HG03097 (cell line): ENCODE measurements at regions not wholly inside any gene's neighbourhood (a gene's known extent, or its start where the extent isn't known, plus 50 kb on each side); places are given as distances from the start of the nearest gene placed in this dataset.
"Not testable (repeated sequence)": the region's sequence is repeated elsewhere in the genome, so short reads cannot be mapped to it uniquely, and the experiment has no call there.

ENCODE experiments used
- ATAC-seq: cut with Tn5 transposase; IDR thresholded peaks from one replicate; pipeline ENCODE4 v1.9.1; 2021; ENCODE audit not compliant: unreplicated experiment, low FRiP score

DNA sequence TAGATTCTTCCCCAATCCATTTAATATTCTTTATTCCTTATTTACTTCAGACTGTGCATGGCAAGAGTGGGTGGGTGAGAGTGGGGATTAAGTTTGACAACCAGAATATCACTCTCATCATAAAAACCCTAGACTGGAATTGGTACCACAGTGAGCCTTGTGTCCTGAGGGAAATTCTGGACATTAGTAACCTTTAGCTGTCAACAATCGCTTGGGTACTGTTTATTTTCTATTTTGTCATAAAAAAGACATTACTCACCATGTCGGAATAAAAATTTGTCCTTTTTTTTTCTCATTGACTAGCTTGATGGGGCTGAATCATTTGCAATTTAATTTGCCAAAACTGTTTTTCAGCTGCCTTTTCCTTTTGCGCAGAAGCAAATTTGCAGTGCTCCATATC is 176.1 kb upstream of the SEMA3C start:
- no peak for ATAC-seq

DNA sequence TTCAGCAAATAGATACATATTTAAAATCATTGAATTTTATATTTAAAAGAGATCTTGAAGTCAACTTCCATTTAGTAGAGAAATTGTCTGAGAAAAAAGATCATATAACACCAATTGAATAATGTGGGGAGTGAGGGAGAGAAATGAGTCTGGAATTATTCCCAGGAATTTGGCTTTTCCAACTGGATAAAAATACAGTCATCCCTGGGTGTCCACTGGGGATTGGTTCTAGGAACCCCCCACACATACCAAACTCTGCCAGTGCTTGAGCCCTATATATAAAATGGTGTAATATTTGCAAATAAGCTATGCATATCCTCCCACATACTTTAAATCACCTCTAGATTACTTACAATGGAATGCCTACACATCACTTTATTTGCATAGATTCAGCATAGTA is 162.8 kb upstream of the SEMA3C start:
- ATAC-seq, result no peak

DNA sequence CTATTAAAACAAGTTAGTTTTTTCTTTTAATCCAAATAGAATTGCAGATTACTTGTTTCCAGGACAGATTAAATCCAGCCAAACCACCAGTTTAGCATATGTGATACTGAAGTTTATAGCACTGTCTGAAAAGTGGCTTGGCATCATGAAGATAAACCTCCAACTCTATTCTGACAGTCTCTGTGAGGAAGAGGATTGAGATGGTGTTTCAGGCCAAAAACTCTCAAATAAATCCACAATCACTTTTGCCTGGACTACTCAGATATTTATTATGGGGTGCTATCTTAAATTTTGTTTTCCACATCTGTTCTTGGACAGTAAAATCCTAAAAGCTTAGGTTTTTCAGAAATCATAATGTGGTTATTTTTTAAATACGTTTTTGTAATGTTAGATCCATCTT is 161.7 kb upstream of the SEMA3C start:
- ATAC-seq, result no peak

DNA sequence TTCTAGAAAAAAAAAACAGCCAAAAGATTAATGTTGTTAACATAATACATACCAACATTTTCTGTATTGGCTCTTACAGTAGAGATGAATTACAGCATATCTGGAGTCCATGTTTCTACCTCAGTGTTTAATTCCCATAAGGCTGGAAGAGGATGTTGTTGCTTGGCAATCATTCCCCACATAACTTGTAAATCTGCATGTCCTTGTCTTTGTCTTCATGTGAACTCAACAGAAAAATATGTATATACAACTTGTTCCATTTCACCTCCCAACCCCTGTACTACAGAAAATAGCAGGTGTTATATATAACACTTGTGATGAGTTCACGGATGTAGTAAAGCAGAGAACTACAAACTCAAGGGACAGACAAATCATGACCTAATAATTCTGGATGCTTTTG is 160.9 kb upstream of the SEMA3C start:
- ATAC-seq, result no peak

DNA sequence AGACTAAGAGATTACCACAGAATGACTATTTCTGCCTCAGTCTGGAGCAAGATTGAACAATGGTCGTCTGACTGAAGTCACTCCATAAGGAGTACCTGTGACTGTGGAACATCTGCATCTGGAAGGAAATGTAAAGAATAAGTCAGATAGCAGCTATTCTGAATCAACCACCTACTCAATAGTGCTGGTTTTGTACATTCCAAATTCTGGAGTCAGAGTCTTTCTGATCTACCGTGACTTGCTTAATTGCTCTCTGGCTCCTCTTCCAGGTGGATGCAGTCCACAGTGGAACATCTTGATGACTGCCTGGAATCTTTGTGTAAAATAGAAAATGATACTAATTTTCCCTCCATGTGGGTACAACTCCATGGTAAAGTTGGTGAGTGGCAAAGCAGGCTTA is 156.3 kb upstream of the SEMA3C start:
- no peak for ATAC-seq

DNA sequence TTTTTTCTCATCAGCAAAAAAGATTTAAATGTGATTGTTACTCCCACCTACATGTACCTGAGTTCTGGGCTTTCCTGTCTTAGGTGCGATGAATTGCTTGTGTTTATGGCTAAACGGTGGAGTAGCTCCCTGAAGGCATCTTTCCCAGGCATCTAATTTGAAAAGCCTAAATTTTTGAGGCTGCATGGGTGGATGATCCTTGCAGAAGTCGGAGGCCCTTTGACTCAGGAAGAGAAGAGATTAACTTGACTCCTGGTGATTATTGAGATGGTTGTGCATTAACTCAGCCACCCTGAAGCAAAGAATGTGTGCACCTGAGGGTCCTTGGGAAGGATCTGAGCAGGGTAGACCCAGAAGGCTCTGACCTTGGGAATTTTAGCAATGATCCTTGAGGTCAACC is 155.6 kb upstream of the SEMA3C start:
- ATAC-seq, result no peak

DNA sequence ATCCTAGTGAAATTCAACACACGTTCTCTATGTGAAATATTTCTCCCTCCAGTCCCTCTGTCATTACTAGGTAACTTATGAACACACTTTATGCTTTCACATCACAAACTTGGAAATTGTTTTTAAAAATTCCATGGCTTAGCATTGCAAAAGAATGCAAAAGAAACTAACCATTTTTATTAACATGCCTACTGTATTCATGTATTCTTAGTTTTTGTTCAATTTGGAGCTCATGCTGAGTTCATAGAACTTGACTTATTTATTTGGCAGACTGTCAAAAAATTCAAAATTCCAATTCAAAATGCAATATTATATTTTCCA is 155.0 kb upstream of the SEMA3C start:
- no peak for ATAC-seq

DNA sequence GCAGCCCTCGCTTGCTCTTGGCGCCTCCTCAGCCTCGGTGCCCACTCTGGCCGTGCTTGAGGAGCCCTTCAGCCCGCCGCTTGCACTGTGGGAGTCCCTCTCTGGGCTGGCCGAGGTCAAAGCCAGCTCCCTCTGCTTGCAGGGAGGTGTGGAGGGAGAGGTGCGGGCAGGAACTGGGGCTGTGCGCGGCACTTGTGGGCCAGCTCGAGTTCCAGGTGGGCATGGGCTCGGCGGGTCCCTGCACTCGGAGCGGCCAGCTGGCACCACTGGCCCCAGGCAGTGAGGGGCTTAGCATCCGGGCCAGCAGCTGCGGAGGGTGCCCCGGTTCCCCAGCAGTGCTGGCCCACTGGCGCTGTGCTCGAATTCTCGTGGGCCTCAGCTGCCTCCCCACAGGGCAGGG is 152.1 kb upstream of the SEMA3C start:
- no peak for ATAC-seq

DNA sequence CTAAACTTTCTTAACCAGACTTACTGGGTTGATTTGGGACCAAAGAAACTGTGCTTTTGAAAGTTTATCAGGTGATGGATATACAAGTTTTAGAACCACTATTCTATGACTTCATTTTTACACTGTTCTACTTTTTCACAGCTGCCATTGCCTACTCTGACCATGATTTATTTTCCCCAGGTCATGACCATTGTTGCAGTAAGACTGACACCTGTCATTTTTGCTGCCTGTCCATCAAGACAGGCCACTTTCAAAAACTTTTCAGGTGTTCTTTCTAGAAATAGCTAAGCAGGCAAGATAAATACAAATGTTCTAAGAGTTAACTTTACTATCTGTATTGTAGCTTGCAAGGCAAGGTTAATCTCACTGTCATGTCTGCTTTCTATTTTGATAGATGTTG is 147.9 kb upstream of the SEMA3C start:
- no peak for ATAC-seq

DNA sequence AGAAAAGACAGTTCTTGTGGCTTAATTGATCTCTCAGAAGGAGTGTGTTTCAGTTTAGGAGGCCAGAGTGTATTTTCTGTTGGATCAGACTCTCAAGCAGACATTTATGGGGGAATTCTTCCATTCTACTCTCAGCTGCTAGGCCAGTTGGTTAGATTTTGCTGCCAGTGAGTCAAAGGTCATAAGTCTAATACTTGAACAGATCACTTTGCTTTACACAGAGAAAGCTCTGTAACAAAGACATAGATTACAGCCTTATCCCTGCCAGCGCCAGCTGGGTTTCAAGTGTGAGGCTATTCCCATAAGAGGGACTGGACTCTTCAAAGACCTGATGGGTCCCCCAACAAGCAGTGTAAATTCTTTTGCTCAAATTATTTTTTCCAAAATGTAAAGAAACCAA is 145.6 kb upstream of the SEMA3C start:
- no peak for ATAC-seq

DNA sequence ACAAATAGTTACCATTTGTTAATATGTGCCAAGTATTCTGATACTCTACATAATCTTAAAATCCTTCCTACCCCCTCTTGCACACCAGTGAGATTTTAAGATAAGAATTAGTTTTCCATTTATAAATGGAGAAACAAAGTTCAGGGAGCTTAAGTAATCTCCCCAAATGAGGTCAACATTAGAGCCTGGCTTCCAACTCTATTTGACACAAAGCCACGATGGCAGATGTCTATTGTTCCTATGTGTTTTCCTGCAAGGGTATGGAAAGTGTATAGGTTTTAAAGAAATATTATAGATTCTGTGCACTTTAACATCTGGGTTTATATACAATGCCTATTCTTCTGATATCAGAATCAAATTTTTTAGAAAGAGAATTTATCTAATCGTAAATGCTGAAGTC is 143.9 kb upstream of the SEMA3C start:
- no peak for ATAC-seq

DNA sequence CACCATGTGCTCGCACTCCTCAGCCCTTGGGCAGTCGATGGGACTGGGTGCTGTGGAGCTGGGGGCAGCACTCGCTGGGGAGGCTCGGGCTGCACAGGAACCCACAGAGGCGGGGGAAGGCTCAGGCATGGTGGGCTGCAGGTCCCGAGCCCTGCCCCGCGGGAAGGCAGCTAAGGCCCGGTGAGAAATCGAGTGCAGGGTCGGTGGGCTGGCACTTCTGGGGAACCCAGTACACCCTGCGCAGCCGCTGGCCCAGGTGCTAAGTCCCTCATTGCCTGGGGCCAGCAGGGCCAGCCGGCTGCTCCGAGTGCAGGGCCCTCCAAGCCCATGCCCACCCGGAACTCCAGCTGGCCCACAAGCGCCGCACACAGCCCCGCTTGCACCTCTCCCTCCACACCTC is 138.6 kb upstream of the SEMA3C start:
- not testable (repeated sequence) for ATAC-seq

DNA sequence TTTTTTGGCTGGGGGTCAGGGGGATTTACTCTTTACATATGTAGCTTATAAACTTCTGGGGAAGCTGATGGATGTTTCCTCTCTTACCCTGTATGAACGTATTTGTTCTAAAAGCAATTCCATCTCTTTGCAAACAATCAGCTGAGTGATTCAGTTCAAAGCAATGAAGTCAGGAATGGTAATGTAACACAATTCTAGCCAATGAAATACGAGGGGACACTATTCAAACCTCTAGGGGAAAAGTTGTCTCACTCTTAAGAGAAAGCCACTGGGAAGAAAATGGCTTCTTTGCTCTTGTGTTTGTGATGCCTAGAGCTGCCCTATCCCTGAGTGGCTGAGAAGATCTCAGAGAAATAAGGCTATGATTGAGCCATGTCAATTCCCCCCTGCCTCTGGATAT is 134.8 kb upstream of the SEMA3C start:
- no peak for ATAC-seq

DNA sequence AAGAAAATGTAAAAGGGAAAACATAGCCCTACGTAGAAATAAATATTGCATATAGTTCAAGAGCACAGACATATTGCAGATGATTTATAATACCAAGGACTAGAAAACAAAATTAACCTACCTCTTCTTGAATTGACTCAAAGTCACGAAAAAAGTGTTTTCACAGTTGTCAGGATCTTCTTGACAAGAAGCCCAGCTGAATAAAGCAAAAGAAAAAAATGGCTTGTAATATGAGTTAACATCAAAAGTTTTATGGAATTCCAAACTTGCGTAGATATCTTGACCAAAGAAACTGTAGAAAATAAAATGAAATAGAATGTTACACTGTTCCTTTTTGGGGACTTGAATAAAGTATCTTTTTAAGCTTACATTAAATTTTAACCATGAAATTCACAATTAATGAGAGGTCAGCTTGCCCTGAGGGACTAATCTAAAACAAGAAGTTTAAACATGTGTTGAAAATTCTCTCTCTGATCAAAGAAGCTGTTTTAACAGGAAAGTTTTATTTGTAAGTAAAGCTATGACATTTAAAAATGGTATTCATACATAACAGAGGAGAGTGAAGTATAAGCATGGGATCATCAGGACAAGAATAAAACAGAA is 133.1 kb upstream of the SEMA3C start:
- ATAC-seq, result no peak

DNA sequence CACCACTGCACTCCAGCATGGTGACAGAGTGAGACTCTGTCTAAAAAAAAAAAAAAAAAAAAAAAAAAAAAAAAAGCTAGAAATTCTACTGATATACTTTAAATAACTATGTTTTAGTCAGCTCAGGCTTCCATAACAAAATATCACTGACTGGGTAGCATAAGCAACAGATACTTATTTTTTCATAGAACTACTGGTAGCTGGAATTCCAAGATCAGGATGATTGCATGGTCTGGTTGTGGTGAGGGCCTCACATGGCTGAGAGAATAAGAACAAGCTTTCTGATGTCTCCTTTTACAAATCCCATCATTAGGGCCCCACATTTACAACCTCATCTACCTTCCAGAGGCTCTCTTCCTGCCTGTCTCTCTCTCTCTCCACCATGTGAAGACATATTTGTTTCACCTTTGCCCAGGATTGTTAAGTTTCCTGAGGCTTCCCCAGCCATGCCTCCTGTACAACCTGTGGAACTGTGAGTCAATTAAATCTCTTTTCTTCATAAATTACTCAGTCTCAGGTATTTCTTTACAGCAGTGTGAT is 126.7 kb upstream of the SEMA3C start:
- ATAC-seq, result no peak

DNA sequence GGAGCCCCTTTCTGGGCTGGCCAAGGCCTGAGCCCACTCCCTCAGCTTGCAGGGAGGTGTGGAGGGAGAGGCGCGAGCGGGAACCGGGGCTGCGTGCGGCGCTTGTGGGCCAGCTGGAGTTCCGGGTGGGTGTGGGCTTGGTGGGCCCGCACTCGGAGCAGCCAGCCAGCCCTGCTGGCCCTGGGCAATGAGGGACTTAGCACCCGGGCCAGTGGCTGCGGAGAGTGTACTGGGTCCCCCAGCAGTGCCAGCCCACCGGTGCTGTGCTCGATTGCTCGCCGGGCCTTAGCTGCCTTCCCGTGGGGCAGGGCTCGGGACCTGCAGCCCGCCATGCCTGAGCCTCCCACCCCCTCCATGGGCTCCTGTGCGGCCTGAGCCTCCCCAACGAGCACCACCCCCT is 123.8 kb upstream of the SEMA3C start:
- ATAC-seq, result not testable (repeated sequence)

DNA sequence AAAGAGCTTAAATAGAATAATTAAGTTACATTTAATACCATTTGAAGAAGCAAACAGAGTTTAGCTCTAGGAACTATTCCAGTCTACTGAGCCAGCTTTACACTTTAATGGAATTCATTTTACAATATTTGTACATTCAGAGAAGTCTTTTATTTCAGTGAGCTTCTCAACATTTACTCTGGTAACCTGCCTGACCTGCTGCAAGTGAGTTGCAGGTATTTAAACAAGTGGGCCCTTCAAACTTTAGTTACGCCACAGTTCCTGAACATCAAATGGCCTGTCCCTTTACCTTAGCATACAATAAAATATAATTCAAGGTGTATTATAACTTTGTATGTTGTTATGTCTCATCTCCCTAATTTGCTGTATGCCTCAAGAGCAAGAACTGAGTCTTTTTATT is 121.6 kb upstream of the SEMA3C start:
- no peak for ATAC-seq

DNA sequence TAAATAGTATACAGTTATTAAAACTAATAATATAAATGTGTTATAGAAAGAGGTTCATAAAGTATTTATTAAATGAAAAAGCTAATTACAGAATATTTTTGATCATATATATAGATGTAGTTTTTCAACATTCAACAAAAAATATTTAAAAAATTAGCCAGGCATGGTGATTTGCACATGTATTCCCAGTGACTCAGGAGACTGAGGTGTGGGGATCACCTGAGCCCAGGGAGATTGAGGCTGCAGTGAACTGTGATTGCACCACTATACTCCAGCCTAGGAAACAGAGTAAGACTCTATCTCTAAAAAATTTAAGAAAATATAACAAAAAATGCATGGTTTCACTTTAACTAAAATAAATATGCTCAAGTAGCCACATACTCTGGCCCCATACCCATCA is 118.0 kb upstream of the SEMA3C start:
- ATAC-seq, result no peak

DNA sequence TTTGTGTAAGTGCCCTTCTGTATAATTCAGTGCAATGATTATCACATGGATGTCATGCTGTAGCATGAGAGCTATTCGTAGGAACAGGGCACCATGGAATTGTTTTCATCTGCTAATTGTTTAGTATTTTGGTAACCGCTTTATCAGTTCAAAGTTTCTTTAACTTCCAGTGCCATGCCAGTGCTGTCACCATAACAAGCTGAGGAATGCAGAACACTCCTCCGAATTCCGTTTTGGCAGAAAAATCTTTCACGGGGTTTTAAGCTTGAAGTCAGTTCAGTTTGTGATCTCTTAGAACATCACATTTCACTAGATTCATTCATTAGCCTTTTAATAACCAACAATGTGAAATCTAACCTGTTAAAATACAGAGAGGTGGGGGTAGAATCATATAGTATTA is 117.2 kb upstream of the SEMA3C start:
- no peak for ATAC-seq

DNA sequence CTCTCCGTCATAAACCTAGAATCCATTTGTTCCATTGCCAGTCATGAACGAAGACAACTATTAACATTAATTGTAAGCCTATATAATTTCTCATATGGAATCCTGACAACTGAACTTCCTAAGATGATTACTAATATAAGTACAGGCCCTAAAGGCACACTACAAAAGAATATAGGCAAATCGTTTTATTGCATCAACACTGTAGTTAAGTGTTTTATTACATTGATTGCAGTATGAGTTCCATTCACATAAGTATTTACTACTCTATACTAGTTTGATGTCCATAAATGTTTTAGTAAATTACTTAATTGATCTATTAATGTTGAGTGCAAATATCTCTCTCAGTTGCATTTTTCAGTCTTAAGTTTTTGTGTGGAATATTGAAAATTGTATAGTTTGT is 113.1 kb upstream of the SEMA3C start:
- no peak for ATAC-seq

DNA sequence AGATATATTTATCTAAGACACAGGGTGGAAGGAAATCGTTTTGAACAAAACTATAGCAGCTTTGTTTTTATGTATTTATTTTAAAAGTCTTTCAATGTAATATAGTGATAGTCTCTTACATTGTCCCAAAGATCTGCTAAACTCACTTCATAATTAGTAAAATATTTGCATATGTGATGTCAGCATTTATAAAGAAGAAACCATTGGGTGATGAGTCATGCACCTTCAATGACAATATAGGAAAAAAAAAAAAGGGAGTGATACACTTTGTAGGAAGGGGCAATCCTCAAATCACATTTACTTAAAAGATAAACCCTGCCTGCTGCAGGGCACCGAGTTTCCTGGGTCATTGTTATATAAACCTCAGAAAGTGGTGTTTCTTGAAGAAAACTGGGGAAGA is 112.4 kb upstream of the SEMA3C start:
- ATAC-seq, result no peak

DNA sequence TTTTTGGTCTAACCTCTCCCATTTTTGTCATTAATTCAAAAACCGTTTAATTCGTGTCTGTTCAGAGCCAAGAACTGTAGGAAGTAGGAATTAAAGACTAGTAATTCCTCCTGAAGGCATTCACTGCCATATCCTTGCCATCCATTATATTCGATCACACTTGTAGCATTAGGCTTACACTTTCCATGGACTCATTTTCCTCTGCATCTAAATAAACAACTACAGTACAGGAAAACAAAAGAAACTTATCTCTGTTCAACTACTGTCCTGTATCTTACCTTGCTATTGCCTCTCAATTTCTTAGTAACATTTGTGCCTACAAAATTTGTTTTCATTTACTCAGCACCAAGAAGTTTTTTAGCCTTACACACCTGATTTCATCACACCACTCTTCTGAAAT is 111.6 kb upstream of the SEMA3C start:
- no peak for ATAC-seq

DNA sequence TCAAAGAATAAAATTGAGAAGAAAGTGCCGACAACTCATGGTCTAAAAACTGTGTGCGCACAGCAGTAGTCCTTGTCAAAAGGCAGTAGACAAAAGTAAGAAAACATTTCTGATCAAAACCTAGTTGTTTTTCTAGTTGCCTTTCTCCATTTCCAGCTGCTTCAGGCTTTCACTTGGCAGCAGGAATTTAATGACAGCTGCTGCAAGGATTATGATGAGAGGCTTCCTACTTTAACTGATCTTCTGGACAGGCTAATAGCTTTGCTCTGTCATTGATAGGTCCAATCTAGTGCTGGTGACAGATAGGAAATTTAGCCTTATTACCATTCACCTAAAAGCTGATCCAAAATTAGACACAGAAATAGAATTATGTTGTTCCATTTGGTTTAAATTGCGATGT is 110.7 kb upstream of the SEMA3C start:
- no peak for ATAC-seq
